GM06990 (cell line): ENCODE measurements at regions not wholly inside any gene's neighbourhood (a gene's known extent, or its start where the extent isn't known, plus 50 kb on each side); places are given as distances from the start of the nearest gene placed in this dataset.

Experiments used
- DNase-seq: peaks from one replicate; pipeline ENCODE4 v3.0.0-alpha.2; 2011; ENCODE audit not compliant: insufficient read length; ENCODE audit errors: extremely low read depth
- H3K27me3 ChIP-seq: replicated peaks from 2 replicates; pipeline ENCODE4 v1.6.0; 2011; ENCODE audit warnings: low read length; ENCODE audit not compliant: control insufficient read depth, insufficient read depth
- H3K36me3 ChIP-seq: 2 replicates; pipeline ENCODE4 v1.5.1; 2011; ENCODE audit warnings: low read length; ENCODE audit not compliant: control insufficient read depth, insufficient read depth
- H3K4me3 ChIP-seq: replicated peaks from 2 replicates; pipeline ENCODE4 v1.5.1; 2011; ENCODE audit warnings: low read depth, mild to moderate bottlenecking, control low read depth, low read length
- TF ChIP-seq, protein P1 (sequence below): IDR thresholded peaks from 2 replicates; pipeline ENCODE4 v1.5.1; 2011; ENCODE audit warnings: low read length, control low read depth, mild to moderate bottlenecking, inconsistent platforms; ENCODE audit not compliant: insufficient read depth, poor library complexity, severe bottlenecking

DNA sequence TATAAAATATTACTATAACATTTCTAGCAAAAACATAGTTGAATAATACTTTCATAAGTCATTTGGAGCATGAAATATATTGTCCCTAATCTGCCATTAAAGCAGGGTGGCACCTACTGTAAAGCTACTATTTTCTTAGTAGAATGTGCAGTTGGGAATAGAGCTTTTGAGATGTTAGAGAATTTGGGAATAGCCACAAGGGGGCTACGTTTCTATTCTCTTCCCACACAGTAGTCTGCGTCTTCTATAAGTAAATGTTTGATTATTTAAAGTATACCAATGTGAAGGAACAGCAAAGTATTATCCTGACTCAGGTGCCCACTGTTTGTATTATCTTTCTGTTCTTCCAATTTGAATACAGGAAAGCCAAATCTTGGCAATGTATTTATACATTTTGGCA is 323.2 kb upstream of the GIMD1 start:
- no peak for DNase-seq
- TF ChIP-seq, protein P1, sequence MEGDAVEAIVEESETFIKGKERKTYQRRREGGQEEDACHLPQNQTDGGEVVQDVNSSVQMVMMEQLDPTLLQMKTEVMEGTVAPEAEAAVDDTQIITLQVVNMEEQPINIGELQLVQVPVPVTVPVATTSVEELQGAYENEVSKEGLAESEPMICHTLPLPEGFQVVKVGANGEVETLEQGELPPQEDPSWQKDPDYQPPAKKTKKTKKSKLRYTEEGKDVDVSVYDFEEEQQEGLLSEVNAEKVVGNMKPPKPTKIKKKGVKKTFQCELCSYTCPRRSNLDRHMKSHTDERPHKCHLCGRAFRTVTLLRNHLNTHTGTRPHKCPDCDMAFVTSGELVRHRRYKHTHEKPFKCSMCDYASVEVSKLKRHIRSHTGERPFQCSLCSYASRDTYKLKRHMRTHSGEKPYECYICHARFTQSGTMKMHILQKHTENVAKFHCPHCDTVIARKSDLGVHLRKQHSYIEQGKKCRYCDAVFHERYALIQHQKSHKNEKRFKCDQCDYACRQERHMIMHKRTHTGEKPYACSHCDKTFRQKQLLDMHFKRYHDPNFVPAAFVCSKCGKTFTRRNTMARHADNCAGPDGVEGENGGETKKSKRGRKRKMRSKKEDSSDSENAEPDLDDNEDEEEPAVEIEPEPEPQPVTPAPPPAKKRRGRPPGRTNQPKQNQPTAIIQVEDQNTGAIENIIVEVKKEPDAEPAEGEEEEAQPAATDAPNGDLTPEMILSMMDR, result no peak
- Histone ChIP-seq H3K4me3 (no peak overlapping the region), H3K36me3 (no peaks in the 10 kb centered on the region), H3K27me3 (no peaks in the 10 kb centered on the region)

DNA sequence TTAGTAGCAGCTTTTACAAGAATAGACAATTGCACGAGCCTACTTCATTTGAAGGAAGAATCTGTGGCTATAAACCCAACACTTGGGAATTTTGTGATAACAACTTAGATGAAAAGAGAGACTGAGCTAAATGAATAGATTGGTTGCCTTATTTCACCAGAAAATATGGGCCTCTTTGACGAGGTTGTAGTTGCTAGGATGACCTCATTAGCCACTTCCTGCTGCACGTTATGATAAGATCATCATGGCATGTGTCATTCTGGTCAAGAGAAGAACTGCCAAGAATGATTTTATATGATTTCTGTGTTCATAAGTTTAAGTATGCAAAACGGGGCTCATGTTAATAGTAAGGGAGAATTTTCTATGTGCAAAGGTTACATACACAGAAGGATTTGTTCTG is 321.9 kb upstream of the GIMD1 start:
- H3K27me3 ChIP-seq, result no peaks in the 10 kb centered on the region
- H3K36me3 ChIP-seq, result no peaks in the 10 kb centered on the region
- TF ChIP-seq, protein P1, result no peak
- no peak overlapping the region for H3K4me3 ChIP-seq
- no peak for DNase-seq

DNA sequence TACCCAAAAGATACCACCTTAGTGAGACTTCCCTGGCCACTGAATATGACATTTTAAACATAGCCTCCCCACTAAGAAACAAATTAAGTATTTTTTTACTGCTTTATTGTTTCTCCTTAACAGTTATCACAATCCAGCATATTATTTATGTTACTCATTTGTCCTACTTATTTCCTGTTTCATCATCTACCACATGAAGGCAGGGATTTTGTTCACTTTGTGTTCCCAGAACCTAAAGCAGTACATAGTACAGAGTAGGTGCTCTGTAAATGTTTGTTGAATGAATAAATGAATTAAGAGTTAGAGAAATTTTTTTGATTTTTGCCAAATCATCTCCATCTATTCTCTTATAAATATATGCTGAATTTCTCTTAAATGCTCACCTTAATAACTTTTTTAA is 318.4 kb upstream of the GIMD1 start:
- Histone ChIP-seq H3K4me3 (no peak overlapping the region), H3K36me3 (no peaks in the 10 kb centered on the region), H3K27me3 (no peaks in the 10 kb centered on the region)
- DNase-seq, result no peak
- TF ChIP-seq, protein P1, result no peak

DNA sequence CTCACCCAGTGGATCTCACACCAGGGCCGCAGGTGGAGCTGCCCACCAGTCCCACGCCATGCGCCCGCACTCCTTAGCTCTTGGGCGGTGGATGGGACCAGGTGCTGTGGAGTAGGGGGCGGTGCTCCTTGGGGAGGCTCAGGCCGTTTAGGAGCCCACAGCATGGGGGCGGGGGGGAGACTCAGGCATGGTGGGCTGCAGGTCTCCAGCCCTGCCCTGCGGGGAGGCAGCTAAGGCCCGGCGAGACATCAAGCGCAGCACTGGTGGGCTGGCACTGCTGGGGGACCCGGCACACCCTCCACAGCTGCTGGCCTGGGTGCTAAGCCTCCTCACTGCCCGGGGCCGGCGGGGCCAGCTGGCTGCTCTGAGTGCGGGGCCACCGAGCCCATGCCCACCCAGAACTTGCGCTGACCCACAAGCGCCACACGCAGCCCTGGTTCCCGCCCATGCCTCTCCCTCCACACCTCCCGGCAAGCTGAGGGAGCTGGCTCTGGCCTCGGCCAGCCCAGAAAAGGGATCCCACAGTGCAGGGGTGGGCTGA is 312.9 kb upstream of the GIMD1 start:
- no peak overlapping the region for H3K4me3 ChIP-seq
- H3K27me3 ChIP-seq, result no peaks in the 10 kb centered on the region
- H3K36me3 ChIP-seq, result no peaks in the 10 kb centered on the region
- DNase-seq, result no peak
- TF ChIP-seq, protein P1, result no peak

DNA sequence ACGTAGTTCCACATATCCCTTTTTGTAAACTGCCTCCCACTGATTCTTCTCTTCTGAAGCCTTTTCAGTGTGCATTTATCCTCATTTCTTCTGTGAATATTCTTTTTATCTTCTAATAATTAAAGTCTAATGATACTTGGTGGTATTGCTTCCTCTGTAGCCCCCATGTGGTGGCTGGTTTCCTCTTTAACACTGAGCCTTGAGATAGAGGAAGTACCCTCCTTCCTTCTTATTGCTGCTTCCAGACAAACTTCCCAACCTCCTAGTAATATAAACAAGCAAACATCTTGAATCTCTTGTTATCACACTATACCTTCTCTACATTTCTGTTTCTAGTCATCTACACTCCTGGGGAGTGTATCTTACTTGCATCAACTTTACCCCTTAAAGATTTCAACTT is 310.5 kb upstream of the GIMD1 start:
- Histone ChIP-seq H3K27me3 (no peaks in the 10 kb centered on the region), H3K4me3 (no peak overlapping the region), H3K36me3 (no peaks in the 10 kb centered on the region)
- TF ChIP-seq, protein P1, result no peak
- no peak for DNase-seq

DNA sequence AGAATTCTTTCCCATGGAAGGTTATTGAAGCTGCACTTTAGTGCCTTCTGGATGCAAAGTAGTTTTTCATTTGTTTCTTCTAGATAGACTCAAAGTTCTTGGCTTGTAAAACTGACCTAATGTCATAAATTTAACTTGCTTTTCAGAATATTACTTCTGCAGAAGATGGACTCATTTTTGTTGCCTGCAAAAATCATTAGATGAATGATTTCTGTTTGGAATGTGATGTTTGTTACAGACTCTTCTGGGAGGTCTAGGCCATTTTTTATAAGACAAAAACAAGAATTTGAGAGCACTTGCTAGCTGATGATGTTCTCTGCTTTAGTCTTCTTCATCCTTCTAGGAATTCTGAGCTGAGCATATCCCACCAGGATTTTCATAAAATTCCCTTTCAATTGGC is 308.6 kb upstream of the GIMD1 start:
- Histone ChIP-seq H3K27me3 (no peaks in the 10 kb centered on the region), H3K36me3 (no peaks in the 10 kb centered on the region), H3K4me3 (no peak overlapping the region)
- DNase-seq, result no peak
- TF ChIP-seq, protein P1, result no peak
